Transverse colon (tissue), 4 donors: ENCODE measurements at regions not wholly inside any gene's neighbourhood (a gene's known extent, or its start where the extent isn't known, plus 50 kb on each side); places are given as distances from the start of the nearest gene placed in this dataset.

ENCODE experiments used
- DNase-seq: peaks from one replicate; pipeline ENCODE4 v3.0.0-alpha.2; 2019
- H3K27ac ChIP-seq, 4 donors: fragments of 200-600 bp; sonication (generic); 2 replicates each; pipeline ENCODE4 v1.5.1; 2016 to 2018; ENCODE audit warnings: inconsistent platforms in 4 of 4
- H3K27me3 ChIP-seq: fragments of 200-600 bp; sonication (generic); 2 replicates; pipeline ENCODE4 v1.5.1; 2017; ENCODE audit warnings: inconsistent platforms
- H3K36me3 ChIP-seq, 4 donors: fragments of 200-600 bp; sonication (generic); 2 replicates each; pipeline ENCODE4 v1.5.1; 2017 to 2019; ENCODE audit warnings: inconsistent platforms in 4 of 4
- H3K4me1 ChIP-seq, 4 donors: fragments of 200-600 bp; sonication (generic); 2 replicates each; pipeline ENCODE4 v1.5.1; 2017 to 2020; ENCODE audit warnings: inconsistent platforms in 4 of 4
- H3K4me3 ChIP-seq, 4 donors: fragments of 200-600 bp; sonication (generic); 1 replicate in 1 of 4; 2 replicates in 3 of 4; pipeline versions ENCODE4 v1.5.1 to v1.6.1; 2017 to 2019; ENCODE audit warnings: inconsistent platforms in 4 of 4
- H3K9me3 ChIP-seq, 2 donors: fragments of 200-600 bp; sonication (generic); 2 replicates each; pipeline ENCODE4 v1.5.1; 2017 to 2019; ENCODE audit warnings: inconsistent platforms in 2 of 2
- CTCF ChIP-seq, 5 experiments: fragments of 200-600 bp in 3 of 5; fragments of 450-650 bp in 2 of 5; sonication (generic) in 3 of 5; IDR thresholded peaks; 1 replicate in 2 of 5; 2 replicates in 3 of 5; pipeline ENCODE4 v1.5.1; 2016 to 2017; ENCODE audit warnings: antibody characterized with exemption in 5 of 5, inconsistent platforms in 3 of 5, mild to moderate bottlenecking in 2 of 5, moderate library complexity in 1 of 5
- EP300 ChIP-seq: sonication (generic); formaldehyde crosslinking; IDR thresholded peaks from one replicate; pipeline ENCODE4 v1.6.1; 2017; ENCODE audit warnings: antibody characterized with exemption, low read depth
- POLR2A ChIP-seq: fragments of 450-650 bp; IDR thresholded peaks from one replicate; pipeline ENCODE4 v1.6.1; 2016; ENCODE audit warnings: antibody characterized with exemption, mild to moderate bottlenecking, moderate library complexity
- POLR2AphosphoS5 ChIP-seq, 3 donors: sonication (generic); formaldehyde crosslinking; IDR thresholded peaks; one replicate each; pipeline ENCODE4 v1.6.1; 2016; ENCODE audit warnings: antibody characterized with exemption in 3 of 3
- WGBS, 2 donors: methylation state at CpG; one replicate each; pipeline ENCODE4 v1.1.5; 2018; ENCODE audit warnings: low coverage in 1 of 2; 5-methylcytosine and 5-hydroxymethylcytosine counted together
- in situ Hi-C, 4 donors: fragments of 200-750 bp; cut with MboI; loops; one replicate each; pipeline versions ENCODE4 v1.15.0 to v1.15.1; 2017; ENCODE audit warnings: low sequenced_read_pairs in 3 of 4, low pct_ligation_motif_present in 1 of 4, low pct_unique_long_range_greater_than_20kb in 1 of 4
- intact Hi-C: fragments of 100-400 bp; cut with DNase I; formaldehyde crosslinking; loops from one replicate; pipeline ENCODE4 v1.15.1; 2023; ENCODE audit warnings: low total_unique reads

- no peak for DNase-seq
- no peaks in the 10 kb centered on the region for H3K4me1 ChIP-seq
- TF ChIP-seq POLR2AphosphoS5 (IDR thresholded peaks at IDR 0.05) (no peak), EP300 (no peak), CTCF (IDR thresholded peaks at IDR 0.05) (no peak), POLR2A (no peak)
- in situ Hi-C loops = loop anchor here in 3 of 4 donors (25.0 kb wide), 1 partner anchor 193 kb away; no protein-coding TSS in a partner anchor
- intact Hi-C loops = no loop called here
- no peak overlapping the region for H3K27ac ChIP-seq
- no peak overlapping the region for H3K4me3 ChIP-seq
- H3K36me3 ChIP-seq = no peaks in the 10 kb centered on the region
- no peaks in the 10 kb centered on the region for H3K27me3 ChIP-seq
- WGBS, 2 donors = 69 to 89% methylated on average over 1 to 2 of the region's 2 CpGs
- no peaks in the 10 kb centered on the region for H3K9me3 ChIP-seq
Observed at GRCh38 chr1:200294241-200294640, 115.6 kb downstream of the ZNF281 start.

GRCh38 chr1:200292699-200293098, 117.1 kb downstream of the ZNF281 start:
- in situ Hi-C loops (loop anchor here in 3 of 4 donors (25.0 kb wide), 1 partner anchor 195 kb away; no protein-coding TSS in a partner anchor), intact Hi-C loops (no loop called here)
- TF ChIP-seq CTCF (IDR thresholded peaks at IDR 0.05) (no peak), POLR2A (no peak), POLR2AphosphoS5 (IDR thresholded peaks at IDR 0.05) (no peak), EP300 (no peak)
- no peak overlapping the region for H3K4me3 ChIP-seq
- no peak for DNase-seq
- H3K27ac ChIP-seq = no peak overlapping the region
- H3K4me1 ChIP-seq = no peaks in the 10 kb centered on the region
- no peaks in the 10 kb centered on the region for H3K27me3 ChIP-seq
- no peaks in the 10 kb centered on the region for H3K36me3 ChIP-seq
- 60 to 67% methylated on average over 1 to 2 of the region's 2 CpGs for WGBS, 2 donors
- H3K9me3 ChIP-seq = no peaks in the 10 kb centered on the region

GRCh38 chr1:200291106-200291505, 118.7 kb downstream of the ZNF281 start:
- DNase-seq = no peak
- intact Hi-C loops = no loop called here
- no peak overlapping the region for H3K4me3 ChIP-seq
- no peaks in the 10 kb centered on the region for H3K27me3 ChIP-seq
- no peaks in the 10 kb centered on the region for H3K9me3 ChIP-seq
- no peaks in the 10 kb centered on the region for H3K4me1 ChIP-seq
- TF ChIP-seq CTCF (IDR thresholded peaks at IDR 0.05) = no peak
- WGBS, 2 donors = 69 to 73% methylated on average over 2 of the region's 2 CpGs
- no peak overlapping the region for H3K27ac ChIP-seq
- no peaks in the 10 kb centered on the region for H3K36me3 ChIP-seq
- in situ Hi-C loops = loop anchor here in 3 of 4 donors (25.0 kb wide), 1 partner anchor 196 kb away; no protein-coding TSS in a partner anchor

DNA sequence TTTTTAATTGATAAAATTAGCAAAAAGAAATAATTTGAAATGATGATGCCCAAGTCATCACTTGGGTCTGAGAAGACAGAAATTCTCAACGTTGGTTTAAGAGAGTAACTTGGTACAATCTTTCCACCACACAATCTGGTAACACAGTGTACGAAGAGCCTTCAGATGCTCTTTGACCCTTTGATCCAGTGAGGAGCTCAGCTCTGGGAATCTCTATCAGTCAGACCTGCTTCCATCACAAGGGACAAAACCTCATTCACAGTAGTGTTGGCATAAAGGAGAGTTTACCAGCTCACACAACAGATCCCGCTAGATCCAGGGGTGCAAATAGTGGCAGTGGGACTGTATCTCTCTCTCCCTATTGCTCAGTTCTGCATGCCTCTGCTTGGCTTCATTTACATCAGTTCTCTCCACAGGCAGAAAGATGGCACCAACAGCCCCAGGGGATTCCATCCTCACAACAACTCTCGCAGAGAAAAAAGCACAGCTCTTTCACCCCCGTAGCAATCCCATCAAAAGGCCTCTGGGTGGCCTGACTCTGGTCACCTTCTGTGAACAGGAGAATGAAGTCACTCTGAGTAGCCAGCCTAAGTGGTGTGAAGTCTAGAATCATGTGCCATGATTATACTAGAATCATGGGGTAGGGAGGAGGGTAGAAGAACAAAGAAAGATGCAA, 119.7 kb downstream of the ZNF281 start:
- Histone ChIP-seq H3K27me3 (no peaks in the 10 kb centered on the region), H3K36me3 (no peaks in the 10 kb centered on the region), H3K27ac (no peak overlapping the region), H3K9me3 (no peaks in the 10 kb centered on the region), H3K4me1 (no peaks in the 10 kb centered on the region), H3K4me3 (no peak overlapping the region)
- in situ Hi-C loops = loop anchor here in 3 of 4 donors (25.0 kb wide), 1 partner anchor 197 kb away; no protein-coding TSS in a partner anchor
- intact Hi-C loops = no loop called here
- TF ChIP-seq CTCF (IDR thresholded peaks at IDR 0.05) = no peak
- TF ChIP-seq EP300 = no peak
- TF ChIP-seq POLR2A = no peak
- no peak for TF ChIP-seq POLR2AphosphoS5 (IDR thresholded peaks at IDR 0.05)
- DNase-seq = no peak
- WGBS, 2 donors = 44 to 68% methylated on average over 1 to 5 of the region's 5 CpGs
